K562 (cell line): ENCODE measurements at regions not wholly inside any gene's neighbourhood (a gene's known extent, or its start where the extent isn't known, plus 50 kb on each side); places are given as distances from the start of the nearest gene placed in this dataset.

Experiments used
- ATAC-seq: fragments of 200-7000 bp; cut with Tn5 transposase; 3 replicates; pipeline ENCODE4 v1.9.1; 2020; ENCODE audit warnings: moderate library complexity
- BruUV-seq: library from RNA; stranded (reverse); fragments of 400-500 nt; replicated peaks from 2 replicates; lab custom pipeline; 2021; lab: Mats Ljungman, UMichigan
- CTCF ChIA-PET: fragments of 300-600 bp; formaldehyde crosslinking; extraction: SDS; loops from one replicate; lab custom pipeline; 2021; ENCODE audit warnings: low intra/inter-chr PET ratio; lab: Yijun Ruan, JAX
- POLR2A ChIA-PET: fragments of 300-600, 350-650 bp; sonication (Branson Sonifier 250); formaldehyde crosslinking; extraction: SDS; loops from one replicate; lab custom pipeline; 2021; ENCODE audit warnings: antibody characterized with exemption, inconsistent platforms; lab: Yijun Ruan, JAX
- DNase-seq, 4 experiments: peaks; one replicate each; pipeline versions ENCODE4 v3.0.0 to v3.0.0-alpha.2; 2011 to 2018; ENCODE audit warnings: low spot score in 3 of 4, mixed read lengths in 3 of 4; ENCODE audit errors: extremely low read depth in 1 of 4
- FAIRE-seq: peaks from 2 replicates; lab custom pipeline; 2011; peaks lifted over from hg19 to GRCh38; lab: Jason Lieb, UNC
- H2AFZ ChIP-seq: 2 replicates; pipeline ENCODE4 v1.6.0; 2011; ENCODE audit warnings: low read depth, low read length, control low read depth, inconsistent platforms
- H3K27ac ChIP-seq: fragments of 200-600 bp; 3 replicates; pipeline ENCODE4 v1.8.0; 2011; ENCODE audit warnings: low read depth, mild to moderate bottlenecking, control low read depth, inconsistent platforms, low read length, moderate library complexity, mixed read lengths; ENCODE audit errors: extremely low read depth
- H3K27me3 ChIP-seq, 2 experiments: fragments of 300-600 bp in 1 of 2; 2 replicates in 1 of 2; 3 replicates in 1 of 2; pipeline versions ENCODE4 v1.6.0 to v1.8.0; 2011; ENCODE audit warnings: inconsistent platforms in 2 of 2, low read length in 2 of 2, mild to moderate bottlenecking in 1 of 2, mixed read lengths in 1 of 2, moderate library complexity in 1 of 2; ENCODE audit not compliant: control insufficient read depth in 2 of 2, insufficient read depth in 2 of 2
- H3K36me3 ChIP-seq: fragments of 300-600 bp; 3 replicates; pipeline ENCODE4 v1.8.0; 2011; ENCODE audit warnings: mild to moderate bottlenecking, low read length, inconsistent platforms; ENCODE audit not compliant: control insufficient read depth, insufficient read depth
- H3K4me1 ChIP-seq, 2 experiments: fragments of 200-600 bp in 1 of 2; replicated peaks in 1 of 2; 2 replicates in 1 of 2; 3 replicates in 1 of 2; pipeline versions ENCODE4 v1.5.1 to v1.8.0; 2011; ENCODE audit warnings: inconsistent platforms in 2 of 2, low read length in 2 of 2, mild to moderate bottlenecking in 1 of 2, mixed read lengths in 1 of 2, moderate library complexity in 1 of 2; ENCODE audit not compliant: control insufficient read depth in 2 of 2, insufficient read depth in 2 of 2
- H3K4me2 ChIP-seq: 2 replicates; pipeline ENCODE4 v1.6.1; 2011; ENCODE audit warnings: low read length, control low read depth, inconsistent platforms, mixed read lengths; ENCODE audit not compliant: insufficient read depth
- H3K4me3 ChIP-seq: fragments of 200-600 bp; sonication (generic), shearing (Covaris generic); 2 replicates; pipeline ENCODE4 v1.5.1; 2016; ENCODE audit warnings: control low read depth, inconsistent platforms
- H3K79me2 ChIP-seq: fragments of 200-600 bp; 3 replicates; pipeline ENCODE4 v1.8.0; 2011; ENCODE audit warnings: low read length, inconsistent platforms; ENCODE audit not compliant: control insufficient read depth, insufficient read depth
- H3K9ac ChIP-seq, 2 experiments: 2 replicates each; pipeline versions ENCODE4 v1.6.0 to v1.6.1; 2011; ENCODE audit warnings: low read depth in 2 of 2, low read length in 2 of 2, control low read depth in 1 of 2, inconsistent platforms in 1 of 2, mild to moderate bottlenecking in 1 of 2, mixed read lengths in 1 of 2; ENCODE audit not compliant: insufficient read depth in 1 of 2
- H3K9me1 ChIP-seq: one replicate; pipeline ENCODE4 v1.6.0; 2011; ENCODE audit warnings: inconsistent platforms, mild to moderate bottlenecking, low read length, moderate library complexity; ENCODE audit not compliant: control insufficient read depth, insufficient read depth
- H3K9me3 ChIP-seq: replicated peaks from 2 replicates; pipeline ENCODE4 v1.5.1; 2011; ENCODE audit warnings: low read depth, low read length, inconsistent platforms; ENCODE audit not compliant: control insufficient read depth, insufficient read depth
- H4K20me1 ChIP-seq: replicated peaks from 2 replicates; pipeline ENCODE4 v1.6.1; 2011; ENCODE audit warnings: low read length, inconsistent platforms, mixed read lengths; ENCODE audit not compliant: control insufficient read depth, insufficient read depth
- CHD2 ChIP-seq: IDR thresholded peaks from 2 replicates; pipeline ENCODE4 v1.6.1; 2011; ENCODE audit warnings: low read depth, low read length
- CREB5 ChIP-seq: fragments of 250-450 bp; sonication (Bioruptor Pico); IDR thresholded peaks from 2 replicates; pipeline ENCODE4 v1.5.0; 2020; ENCODE audit warnings: mild to moderate bottlenecking
- DMBX1 ChIP-seq: fragments of 250-450 bp; sonication (Bioruptor Pico); IDR thresholded peaks from 2 replicates; pipeline ENCODE4 v1.8.0; 2022; ENCODE audit warnings: inconsistent platforms, mild to moderate bottlenecking, moderate library complexity, borderline replicate concordance
- ESRRA ChIP-seq: fragments of 450-650 bp; IDR thresholded peaks from 2 replicates; pipeline ENCODE4 v1.6.1; 2014; ENCODE audit warnings: low read depth, mild to moderate bottlenecking, moderate library complexity, borderline replicate concordance
- FUS ChIP-seq: fragments of 200-400 bp; formaldehyde crosslinking; optimal IDR thresholded peaks from 2 replicates; pipeline ENCODE3; 2017; ENCODE audit warnings: low read depth, low read length
- JUNB ChIP-seq: fragments of 450-650 bp; formaldehyde crosslinking; conservative IDR thresholded peaks from 2 replicates; pipeline ENCODE4 v1.4.0; 2020; ENCODE audit warnings: mild to moderate bottlenecking
- LEF1 ChIP-seq: fragments of 450-650 bp; IDR thresholded peaks from 2 replicates; pipeline ENCODE4 v1.6.1; 2016; ENCODE audit warnings: mild to moderate bottlenecking
- MEF2A ChIP-seq: IDR thresholded peaks from 2 replicates; pipeline ENCODE4 v1.6.1; 2011; ENCODE audit warnings: low read depth, mild to moderate bottlenecking, low read length, moderate library complexity; ENCODE audit not compliant: control insufficient read depth
- NKRF ChIP-seq: fragments of 450-650 bp; IDR thresholded peaks from 2 replicates; pipeline ENCODE4 v1.6.1; 2016; ENCODE audit warnings: borderline replicate concordance
- RB1 ChIP-seq: fragments of 450-650 bp; IDR thresholded peaks from 2 replicates; pipeline ENCODE4 v1.6.1; 2017; ENCODE audit warnings: low read depth, mild to moderate bottlenecking
- RBM22 ChIP-seq: fragments of 200-400 bp; formaldehyde crosslinking; IDR thresholded peaks from 2 replicates; pipeline ENCODE4 v1.6.1; 2018; ENCODE audit warnings: low read length, low read depth; ENCODE audit not compliant: poor library complexity, severe bottlenecking
- ZBTB26 ChIP-seq: fragments of 450-650 bp; formaldehyde crosslinking; IDR thresholded peaks from 2 replicates; pipeline ENCODE4 v1.4.0; 2022; ENCODE audit warnings: missing genetic modification characterization
- WGBS: fragments of 100-300 bp; shearing (Covaris generic); methylation state at CpG from one replicate; pipeline ENCODE4 v1.1.6; 2016; ENCODE audit warnings: low coverage, mixed read lengths; ENCODE audit not compliant: insufficient coverage; ENCODE audit errors: missing lambda C conversion rate; 5-methylcytosine and 5-hydroxymethylcytosine counted together
- in situ Hi-C: fragments of 300-500 bp; cut with MboI; formaldehyde crosslinking; loops from 4 replicates; pipeline ENCODE4 v1.15.0; 2018; ENCODE audit warnings: inconsistent platforms, mixed read lengths
- intact Hi-C: fragments of 100-400 bp; cut with micrococcal nuclease; formaldehyde crosslinking; loops from 2 replicates; pipeline ENCODE4 v1.14.2; 2022

DNA sequence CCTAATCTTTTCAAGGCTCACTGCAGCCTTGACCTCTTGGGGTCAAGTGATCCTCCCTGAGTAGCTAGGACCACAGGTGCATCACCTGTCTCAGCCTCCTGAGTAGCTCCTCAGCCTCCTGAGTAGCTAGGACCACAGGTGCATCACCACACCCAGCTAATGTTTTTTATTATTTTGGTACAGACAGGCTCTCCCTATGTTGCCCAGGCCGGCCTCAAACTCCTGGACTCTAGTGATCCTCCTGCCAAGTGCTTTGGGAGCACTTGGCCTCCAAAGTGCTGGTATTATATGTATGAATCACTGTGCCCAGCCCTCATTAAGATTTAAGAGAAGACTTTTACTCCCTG is 58.5 kb upstream of the S1PR1 start:
- no peaks in the 10 kb centered on the region for H3K27me3 ChIP-seq
- no peaks in the 10 kb centered on the region for H3K36me3 ChIP-seq
- H3K79me2 ChIP-seq, result no peaks in the 10 kb centered on the region
- no peak overlapping the region for H3K27ac ChIP-seq
- no peak overlapping the region for H3K4me2 ChIP-seq
- in situ Hi-C loops (no loop called here), intact Hi-C loops (no loop called here)
- no peak for TF ChIP-seq CHD2
- TF ChIP-seq MEF2A, result no peak
- no peak for TF ChIP-seq FUS
- no peak for TF ChIP-seq JUNB (CRISPR knock-in tag)
- TF ChIP-seq DMBX1 (CRISPR knock-in tag), result no peak
- no peak for TF ChIP-seq LEF1
- no peak for TF ChIP-seq RBM22
- WGBS, result 33% methylated on average over 1 of the region's 1 CpG
- DNase-seq (no peak), ATAC-seq (no peak), FAIRE-seq (no peak)
- H2AFZ ChIP-seq, result no peak overlapping the region
- no peaks in the 10 kb centered on the region for H3K4me1 ChIP-seq
- H3K4me3 ChIP-seq, result no peak overlapping the region
- ChIA-PET CTCF (no interaction called here), POLR2A (no interaction called here)
- no TSS peak for BruUV-seq
- H3K9me1 ChIP-seq, result no peaks in the 10 kb centered on the region
- H3K9me3 ChIP-seq, result no peaks in the 10 kb centered on the region
- no peak overlapping the region for H3K9ac ChIP-seq
- H4K20me1 ChIP-seq, result no peaks in the 10 kb centered on the region

GRCh38 chr1:101175886-101176285 is 60.9 kb upstream of the S1PR1 start:
- TF ChIP-seq NKRF (no peak), ESRRA (no peak), CREB5 (no peak), ZBTB26 (CRISPR knock-in tag) (no peak), RB1 (no peak)
- no peak for FAIRE-seq
- H3K36me3 ChIP-seq, result no peaks in the 10 kb centered on the region
- in situ Hi-C loops (no loop called here), intact Hi-C loops (no loop called here)
- no peak overlapping the region for H2AFZ ChIP-seq
- BruUV-seq, result no TSS peak
- H3K4me2 ChIP-seq, result no peak overlapping the region
- no peaks in the 10 kb centered on the region for H3K9me1 ChIP-seq
- 24% methylated on average over 1 of the region's 1 CpG for WGBS
- no peaks in the 10 kb centered on the region for H3K4me1 ChIP-seq
- no peak for ATAC-seq
- H4K20me1 ChIP-seq, result no peaks in the 10 kb centered on the region
- no peaks in the 10 kb centered on the region for H3K9me3 ChIP-seq
- DNase-seq, result no peak
- H3K9ac ChIP-seq, result no peak overlapping the region
- CTCF ChIA-PET, result no interaction called here
- no peak overlapping the region for H3K27ac ChIP-seq
- no peaks in the 10 kb centered on the region for H3K79me2 ChIP-seq
- H3K27me3 ChIP-seq, result no peaks in the 10 kb centered on the region
- POLR2A ChIA-PET, result interaction anchor here (1.1 kb wide), 1 partner anchor 16 kb away, joined by 3 read pairs; no protein-coding TSS in a partner anchor
- no peak overlapping the region for H3K4me3 ChIP-seq
